Stomach (tissue), 4 donors: ENCODE measurements at regions not wholly inside any gene's neighbourhood (a gene's known extent, or its start where the extent isn't known, plus 50 kb on each side); places are given as distances from the start of the nearest gene placed in this dataset.

Source experiments
- EP300 ChIP-seq: sonication (generic); formaldehyde crosslinking; IDR thresholded peaks from one replicate; pipeline ENCODE4 v1.6.1; 2017; ENCODE audit warnings: antibody characterized with exemption
- POLR2A ChIP-seq, 4 donors: fragments of 450-650 bp; IDR thresholded peaks; one replicate each; pipeline ENCODE4 v1.6.1; 2016; ENCODE audit warnings: antibody characterized with exemption in 4 of 4, control low read depth in 2 of 4, mild to moderate bottlenecking in 1 of 4, moderate library complexity in 1 of 4
- POLR2AphosphoS5 ChIP-seq, 3 donors: sonication (generic); formaldehyde crosslinking; IDR thresholded peaks; one replicate each; pipeline ENCODE4 v1.6.1; 2016; ENCODE audit warnings: antibody characterized with exemption in 3 of 3
- TF ChIP-seq, protein P1 (sequence below), 7 experiments: fragments of 450-650 bp in 4 of 7; fragments of 200-600 bp in 3 of 7; sonication (generic) in 3 of 7; IDR thresholded peaks; one replicate each; pipeline ENCODE4 v1.5.1; 2016 to 2019; ENCODE audit warnings: antibody characterized with exemption in 7 of 7, control low read depth in 2 of 7, mild to moderate bottlenecking in 1 of 7

- TF ChIP-seq, protein P1, sequence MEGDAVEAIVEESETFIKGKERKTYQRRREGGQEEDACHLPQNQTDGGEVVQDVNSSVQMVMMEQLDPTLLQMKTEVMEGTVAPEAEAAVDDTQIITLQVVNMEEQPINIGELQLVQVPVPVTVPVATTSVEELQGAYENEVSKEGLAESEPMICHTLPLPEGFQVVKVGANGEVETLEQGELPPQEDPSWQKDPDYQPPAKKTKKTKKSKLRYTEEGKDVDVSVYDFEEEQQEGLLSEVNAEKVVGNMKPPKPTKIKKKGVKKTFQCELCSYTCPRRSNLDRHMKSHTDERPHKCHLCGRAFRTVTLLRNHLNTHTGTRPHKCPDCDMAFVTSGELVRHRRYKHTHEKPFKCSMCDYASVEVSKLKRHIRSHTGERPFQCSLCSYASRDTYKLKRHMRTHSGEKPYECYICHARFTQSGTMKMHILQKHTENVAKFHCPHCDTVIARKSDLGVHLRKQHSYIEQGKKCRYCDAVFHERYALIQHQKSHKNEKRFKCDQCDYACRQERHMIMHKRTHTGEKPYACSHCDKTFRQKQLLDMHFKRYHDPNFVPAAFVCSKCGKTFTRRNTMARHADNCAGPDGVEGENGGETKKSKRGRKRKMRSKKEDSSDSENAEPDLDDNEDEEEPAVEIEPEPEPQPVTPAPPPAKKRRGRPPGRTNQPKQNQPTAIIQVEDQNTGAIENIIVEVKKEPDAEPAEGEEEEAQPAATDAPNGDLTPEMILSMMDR (IDR thresholded peaks at IDR 0.05) = no peak
- no peak for TF ChIP-seq POLR2A (IDR thresholded peaks at IDR 0.05)
- TF ChIP-seq EP300 = no peak
- no peak for TF ChIP-seq POLR2AphosphoS5 (IDR thresholded peaks at IDR 0.05)
Observed at GRCh38 chr3:106058475-106058874, 189.7 kb upstream of the CBLB start.
